Mesodermal cell (in vitro differentiated cells): ENCODE measurements at regions not wholly inside any gene's neighbourhood (a gene's known extent, or its start where the extent isn't known, plus 50 kb on each side); places are given as distances from the start of the nearest gene placed in this dataset.
"Not testable (repeated sequence)": the region's sequence is repeated elsewhere in the genome, so short reads cannot be mapped to it uniquely, and the experiment has no call there.

Experiments used
- H3K27ac ChIP-seq: 2 replicates; pipeline ENCODE4 v1.7.0; 2013; ENCODE audit warnings: mild to moderate bottlenecking, low read depth, low read length, moderate library complexity; ENCODE audit not compliant: severe bottlenecking
- H3K36me3 ChIP-seq: 2 replicates; pipeline ENCODE4 v1.7.1; 2013; ENCODE audit warnings: mild to moderate bottlenecking, low read length, moderate library complexity; ENCODE audit not compliant: control insufficient read depth, insufficient read depth
- H3K4me1 ChIP-seq: one replicate; pipeline ENCODE4 v1.7.1; 2013; ENCODE audit warnings: mild to moderate bottlenecking, low read length; ENCODE audit not compliant: insufficient read depth, control insufficient read depth, poor library complexity, severe bottlenecking
- H3K4me3 ChIP-seq: 2 replicates; pipeline ENCODE4 v1.7.0; 2013; ENCODE audit warnings: low read length, control low read depth, mild to moderate bottlenecking; ENCODE audit not compliant: insufficient read depth, poor library complexity, severe bottlenecking; ENCODE audit errors: extremely low read depth
- H3K9me3 ChIP-seq: 2 replicates; pipeline ENCODE4 v1.7.1; 2013; ENCODE audit warnings: mild to moderate bottlenecking, low read length, moderate library complexity; ENCODE audit not compliant: control insufficient read depth
- WGBS, 2 experiments: methylation state at CpG; one replicate each; pipeline ENCODE4 v1.1.5; 2013; ENCODE audit warnings: missing lambda C conversion rate in 2 of 2; ENCODE audit not compliant: insufficient coverage in 2 of 2; 5-methylcytosine and 5-hydroxymethylcytosine counted together

DNA sequence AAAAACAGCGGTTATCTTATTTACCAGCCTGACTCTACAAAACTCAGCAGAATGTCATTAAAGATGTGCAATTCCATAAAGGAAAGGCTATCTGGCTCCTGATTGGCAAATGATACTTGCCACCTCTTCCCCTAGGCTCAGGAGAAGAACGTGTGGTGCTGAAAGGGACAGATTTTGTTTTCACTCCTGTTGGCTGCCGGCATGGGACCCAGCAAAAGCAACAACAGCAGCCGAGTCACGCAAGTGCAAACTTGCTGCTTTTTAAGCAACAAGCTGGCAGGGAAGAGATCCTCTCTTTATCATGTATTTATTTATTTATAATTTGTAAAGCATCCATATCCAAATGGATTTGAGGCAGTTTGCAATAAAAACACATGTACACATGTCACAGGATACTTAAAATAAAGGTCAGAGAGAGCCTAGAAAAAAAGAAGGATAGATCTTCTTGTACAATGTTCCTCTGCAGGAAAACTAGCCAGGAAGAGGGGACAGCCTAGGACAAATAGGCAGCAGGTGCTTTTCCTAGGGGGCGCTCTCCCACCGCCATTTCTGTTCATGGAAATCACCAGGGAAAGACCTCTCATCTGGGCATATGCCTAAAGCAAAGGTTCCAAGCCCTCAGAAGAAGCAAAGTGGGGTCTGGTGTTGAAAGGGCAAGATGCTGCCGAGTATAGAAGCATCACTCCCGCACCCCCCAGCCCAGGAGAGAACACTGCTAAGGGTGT is 799.3 kb downstream of the BCL11A start:
- Histone ChIP-seq H3K4me1 (no peaks in the 10 kb centered on the region), H3K27ac (no peak overlapping the region), H3K36me3 (no peaks in the 10 kb centered on the region), H3K4me3 (no peak overlapping the region), H3K9me3 (no peaks in the 10 kb centered on the region)
- WGBS, 2 experiments = 85 to 94% methylated on average over 5 to 7 of the region's 9 CpGs

DNA sequence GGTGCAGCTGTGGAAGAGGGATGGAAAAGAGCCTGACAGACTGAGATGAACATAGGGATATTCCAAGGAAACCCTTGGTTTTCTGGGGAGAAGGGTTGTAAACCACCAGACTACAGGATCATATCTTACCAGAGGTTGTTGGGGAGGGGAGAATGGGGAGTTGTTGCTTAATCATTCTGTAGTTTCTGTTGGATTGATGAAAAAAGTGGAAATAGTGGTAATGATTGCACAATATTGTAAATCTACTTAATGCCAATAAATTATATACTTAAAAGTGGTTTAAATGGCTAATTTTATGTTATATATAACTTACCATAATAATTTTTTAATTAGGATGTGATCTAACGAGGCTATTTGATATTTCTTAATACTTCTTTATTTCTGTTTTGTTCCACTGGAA is 800.9 kb downstream of the BCL11A start:
- no CpG with 5 or more reads among the region's 1 CpG for WGBS, 2 experiments
- no peak overlapping the region for H3K4me3 ChIP-seq
- H3K36me3 ChIP-seq = no peaks in the 10 kb centered on the region
- H3K4me1 ChIP-seq = no peaks in the 10 kb centered on the region
- H3K27ac ChIP-seq = no peak overlapping the region
- no peaks in the 10 kb centered on the region for H3K9me3 ChIP-seq

DNA sequence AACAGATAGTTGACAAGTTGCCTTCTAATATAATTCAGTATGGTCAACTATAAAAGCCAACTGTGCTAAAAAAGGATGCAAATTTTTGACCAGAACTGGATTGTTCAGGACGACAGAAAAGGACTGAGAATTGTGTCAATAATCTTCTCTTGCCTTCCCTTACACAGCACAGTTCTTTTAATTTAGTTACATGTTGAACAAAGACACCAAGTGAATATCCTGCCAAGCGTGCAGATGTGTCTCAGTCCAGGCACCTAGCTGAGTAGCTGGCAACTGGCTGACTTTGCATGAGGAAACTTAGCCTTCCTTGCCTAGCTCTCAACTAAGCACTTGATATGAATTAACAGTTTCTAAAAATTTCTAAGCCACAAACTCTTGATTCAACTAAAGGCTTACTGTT is 801.4 kb downstream of the BCL11A start:
- no peaks in the 10 kb centered on the region for H3K4me1 ChIP-seq
- no peaks in the 10 kb centered on the region for H3K9me3 ChIP-seq
- H3K27ac ChIP-seq = no peak overlapping the region
- H3K36me3 ChIP-seq = no peaks in the 10 kb centered on the region
- 100% methylated on average over 2 of the region's 2 CpGs for WGBS, 2 experiments
- no peak overlapping the region for H3K4me3 ChIP-seq

DNA sequence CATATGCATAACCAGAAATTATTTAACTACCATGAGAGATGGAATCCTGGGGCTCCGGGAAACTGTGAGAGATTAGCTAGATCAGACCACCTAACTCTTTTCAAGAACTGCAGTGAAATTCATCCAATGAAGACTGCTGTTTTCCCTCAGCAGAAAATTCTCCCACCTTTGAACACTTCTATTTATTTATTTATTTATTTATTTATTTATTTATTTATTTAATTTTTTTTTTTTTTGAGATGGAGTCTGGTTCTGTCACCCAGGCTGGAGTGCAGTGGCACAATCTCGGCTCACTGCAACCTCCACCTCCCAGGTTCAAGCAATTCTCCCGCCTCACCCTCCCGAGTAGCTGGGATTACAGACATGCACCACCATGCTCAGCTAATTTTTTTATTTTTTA is 802.2 kb downstream of the BCL11A start:
- not testable (repeated sequence) for H3K36me3 ChIP-seq, H3K27ac ChIP-seq, H3K4me1 ChIP-seq, H3K4me3 ChIP-seq, H3K9me3 ChIP-seq
- 72% methylated on average over 2 of the region's 4 CpGs; no CpG with 5 or more reads in 1 of the 2 experiments for WGBS, 2 experiments

DNA sequence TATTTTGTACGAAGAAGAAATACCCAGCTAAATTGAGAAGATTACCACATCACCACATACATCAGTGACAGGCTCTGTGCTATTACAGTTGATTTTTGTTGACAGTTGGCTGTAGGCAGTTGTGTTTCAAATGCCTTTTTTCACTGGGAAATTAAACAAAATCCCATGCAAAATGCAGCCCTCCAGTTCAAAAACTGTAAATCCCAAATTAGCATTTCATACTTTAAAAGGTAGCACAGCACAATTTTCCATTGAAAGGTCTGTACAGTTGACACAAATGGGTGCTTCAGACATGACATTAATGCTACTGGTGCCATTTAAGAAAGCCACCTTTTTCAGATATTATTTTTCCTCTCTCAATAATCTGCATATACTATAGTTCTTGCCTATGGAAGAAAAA is 807.2 kb downstream of the BCL11A start:
- no peaks in the 10 kb centered on the region for H3K36me3 ChIP-seq
- no peak overlapping the region for H3K4me3 ChIP-seq
- H3K4me1 ChIP-seq = no peaks in the 10 kb centered on the region
- no CpG with 5 or more reads among the region's 1 CpG for WGBS, 2 experiments
- H3K27ac ChIP-seq = no peak overlapping the region
- no peaks in the 10 kb centered on the region for H3K9me3 ChIP-seq

DNA sequence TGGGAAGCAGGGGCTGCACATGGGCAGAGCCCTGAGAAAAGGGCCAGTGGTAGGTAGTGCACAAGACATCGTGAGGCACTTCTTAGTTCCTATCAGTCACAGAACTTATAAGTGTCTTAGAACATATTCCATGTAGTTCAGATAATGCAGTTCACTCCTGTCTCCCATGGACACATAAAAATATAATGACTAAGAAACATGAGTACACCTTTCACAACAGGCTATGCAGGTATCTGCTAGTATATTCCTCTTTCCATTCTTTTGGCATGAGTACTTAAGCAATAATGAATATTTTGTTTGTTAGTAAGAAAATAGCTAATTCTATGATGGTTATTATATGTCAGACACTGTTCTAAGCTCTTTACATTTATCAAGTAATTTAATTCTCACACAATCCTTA is 808.4 kb downstream of the BCL11A start:
- Histone ChIP-seq H3K4me1 (no peaks in the 10 kb centered on the region), H3K4me3 (no peak overlapping the region), H3K9me3 (no peaks in the 10 kb centered on the region), H3K27ac (no peak overlapping the region), H3K36me3 (no peaks in the 10 kb centered on the region)
- WGBS, 2 experiments = no CpG with 5 or more reads among the region's 1 CpG

DNA sequence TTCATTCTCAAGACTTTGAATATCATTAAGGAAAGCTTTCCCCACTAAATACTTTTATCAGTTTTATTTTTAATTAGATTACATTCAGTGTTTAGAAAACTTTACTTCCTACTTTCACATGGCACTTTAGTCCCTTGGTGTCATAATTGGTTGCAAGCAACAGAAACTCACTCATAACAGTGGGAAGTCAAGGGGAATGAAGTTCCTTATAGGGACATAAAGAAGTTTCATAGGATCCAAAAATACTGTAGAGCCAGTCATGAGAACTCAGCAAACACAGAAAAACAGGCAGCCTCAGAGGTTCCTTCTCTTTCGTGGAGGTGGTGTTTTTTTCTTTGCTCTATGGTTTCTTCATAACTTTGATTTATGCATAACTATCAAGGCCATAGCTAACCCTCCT is 809.0 kb downstream of the BCL11A start:
- Histone ChIP-seq H3K27ac (no peak overlapping the region), H3K36me3 (no peaks in the 10 kb centered on the region), H3K4me3 (no peak overlapping the region), H3K4me1 (no peaks in the 10 kb centered on the region), H3K9me3 (no peaks in the 10 kb centered on the region)
- WGBS, 2 experiments = no CpG with 5 or more reads among the region's 1 CpG

DNA sequence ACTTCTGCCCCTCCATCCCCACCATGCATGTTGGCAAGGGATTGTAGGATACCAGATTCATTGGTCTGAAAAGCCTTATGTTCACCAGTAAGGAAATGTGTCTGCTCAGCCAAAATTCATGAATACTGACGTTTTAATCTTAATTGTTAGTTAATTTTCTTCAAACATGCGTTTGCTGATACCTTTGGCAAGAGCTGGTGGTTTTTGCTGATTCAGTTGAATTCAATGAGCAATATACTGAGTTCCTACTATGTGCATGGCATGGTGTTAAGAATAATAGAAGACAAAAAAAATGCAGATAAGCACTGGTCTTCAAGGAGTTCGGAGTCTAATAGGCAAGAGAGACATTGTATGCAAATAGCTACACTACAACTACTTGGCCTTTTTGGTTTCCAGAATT is 811.6 kb downstream of the BCL11A start:
- H3K9me3 ChIP-seq = no peaks in the 10 kb centered on the region
- H3K4me1 ChIP-seq = no peaks in the 10 kb centered on the region
- H3K4me3 ChIP-seq = no peak overlapping the region
- 67 to 100% methylated on average over 1 of the region's 3 CpGs for WGBS, 2 experiments
- H3K36me3 ChIP-seq = no peaks in the 10 kb centered on the region
- no peak overlapping the region for H3K27ac ChIP-seq

DNA sequence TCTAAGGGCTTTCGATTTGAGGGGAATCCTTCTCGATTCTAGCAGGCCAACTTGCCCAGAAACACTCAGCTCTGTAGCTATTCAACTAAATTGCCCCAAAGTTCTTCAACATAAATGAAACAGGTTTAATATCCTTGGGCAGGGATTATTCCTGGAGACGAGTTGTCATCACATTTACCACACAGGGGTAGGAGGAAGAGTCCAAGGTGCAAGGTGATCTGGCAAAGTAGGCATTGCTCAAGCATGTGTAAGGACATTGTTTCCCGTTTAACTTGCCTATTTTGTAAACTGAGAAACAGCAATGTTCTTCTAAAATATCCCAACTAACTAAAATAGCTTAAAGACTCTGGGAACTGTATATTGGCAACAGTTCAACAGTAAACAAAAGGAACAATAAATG is 814.3 kb downstream of the BCL11A start:
- H3K36me3 ChIP-seq = no peaks in the 10 kb centered on the region
- H3K4me1 ChIP-seq = no peaks in the 10 kb centered on the region
- H3K27ac ChIP-seq = no peak overlapping the region
- no peak overlapping the region for H3K4me3 ChIP-seq
- H3K9me3 ChIP-seq = no peaks in the 10 kb centered on the region
- WGBS, 2 experiments = 71 to 100% methylated on average over 1 of the region's 4 CpGs

DNA sequence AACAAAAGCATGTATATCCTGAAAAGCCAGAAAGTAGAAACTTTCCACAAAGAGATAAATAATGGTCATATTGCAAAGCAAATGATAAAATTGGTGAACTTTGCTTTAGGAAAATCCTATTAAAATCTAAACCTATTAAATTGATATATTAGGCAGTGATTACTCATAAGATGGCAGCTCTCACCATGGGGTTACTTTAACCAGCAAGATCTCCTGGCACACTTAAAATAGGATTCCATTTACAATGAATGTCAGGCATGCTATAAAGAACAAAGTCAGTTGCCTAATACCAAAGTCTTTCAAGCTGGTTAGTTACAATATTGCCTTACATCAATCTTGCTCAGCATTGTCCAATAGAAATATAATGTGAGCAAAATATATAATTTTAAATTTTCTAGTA is 816.2 kb downstream of the BCL11A start:
- H3K27ac ChIP-seq = no peak overlapping the region
- H3K9me3 ChIP-seq = no peaks in the 10 kb centered on the region
- no peak overlapping the region for H3K4me3 ChIP-seq
- no peaks in the 10 kb centered on the region for H3K4me1 ChIP-seq
- H3K36me3 ChIP-seq = no peaks in the 10 kb centered on the region

DNA sequence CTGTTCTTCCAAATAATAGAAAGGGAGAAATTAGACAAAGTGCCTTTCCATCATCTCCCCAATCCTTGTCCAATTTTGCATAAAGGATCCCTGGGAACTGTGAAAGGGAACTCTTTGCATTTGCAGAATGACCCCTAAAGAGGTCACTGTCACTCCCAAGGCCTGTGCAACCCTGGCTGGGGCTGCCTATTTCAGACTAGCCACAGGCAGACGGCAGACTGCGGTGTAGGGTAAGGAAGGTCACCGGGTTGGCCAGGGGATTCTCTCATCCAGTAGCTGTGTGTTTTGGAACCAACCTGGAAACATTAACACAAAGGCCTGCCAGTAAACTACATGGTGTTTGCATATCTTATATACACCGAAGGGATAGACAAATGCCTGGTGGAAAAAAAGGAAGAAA is 818.7 kb downstream of the BCL11A start:
- Histone ChIP-seq H3K9me3 (no peaks in the 10 kb centered on the region), H3K36me3 (no peaks in the 10 kb centered on the region), H3K4me1 (no peaks in the 10 kb centered on the region), H3K4me3 (no peak overlapping the region), H3K27ac (no peak overlapping the region)
- WGBS, 2 experiments = 57 to 82% methylated on average over 2 of the region's 4 CpGs
